GM12878 (cell line): ENCODE measurements at regions not wholly inside any gene's neighbourhood (a gene's known extent, or its start where the extent isn't known, plus 50 kb on each side); places are given as distances from the start of the nearest gene placed in this dataset.

Source experiments
- ATAC-seq: fragments of 200-7000 bp; cut with Tn5 transposase; 3 replicates; pipeline ENCODE4 v1.9.1; 2020; ENCODE audit warnings: mild to moderate bottlenecking, moderate library complexity
- BruUV-seq: library from RNA; stranded (reverse); fragments of 400-500 nt; replicated peaks from 2 replicates; lab custom pipeline; 2021; lab: Mats Ljungman, UMichigan
- CTCF ChIA-PET: fragments of 300-600 bp; sonication (Branson Sonifier 250); formaldehyde crosslinking; extraction: SDS; loops from one replicate; lab custom pipeline; 2021; ENCODE audit warnings: inconsistent platforms; lab: Yijun Ruan, JAX
- POLR2A ChIA-PET: fragments of 350-600 bp; formaldehyde crosslinking; extraction: SDS; loops from one replicate; lab custom pipeline; 2021; ENCODE audit warnings: inconsistent platforms; lab: Charles Lee
- RAD21 ChIA-PET: fragments of 300-600 bp; sonication (Branson Sonifier 250); formaldehyde crosslinking; loops from one replicate; lab custom pipeline; 2023; ENCODE audit warnings: antibody characterized with exemption; ENCODE audit not compliant: unreplicated experiment; lab: Charles Lee
- SMC1A ChIA-PET: fragments of 300-600 bp; sonication (Branson Sonifier 250); formaldehyde crosslinking; loops from one replicate; lab custom pipeline; 2023; ENCODE audit not compliant: unreplicated experiment, uncharacterized antibody; lab: Charles Lee
- DNase-seq: peaks from one replicate; pipeline ENCODE4 v3.0.0-alpha.2; 2011; ENCODE audit warnings: low read depth, low spot score
- FAIRE-seq: peaks from 3 replicates; lab custom pipeline; 2011; peaks lifted over from hg19 to GRCh38; lab: Jason Lieb, UNC
- H2AFZ ChIP-seq: 2 replicates; pipeline ENCODE4 v1.6.0; 2011; ENCODE audit warnings: low read depth, low read length, control low read depth; ENCODE audit not compliant: control insufficient read depth
- H3K27ac ChIP-seq: 2 replicates; pipeline ENCODE4 v1.5.1; 2011; ENCODE audit warnings: control low read depth; ENCODE audit not compliant: control insufficient read depth, insufficient read depth
- H3K27me3 ChIP-seq, 2 experiments: replicated peaks in 1 of 2; 2 replicates each; pipeline versions ENCODE4 v1.6.0 to v1.6.1; 2011; ENCODE audit warnings: low read length in 1 of 2; ENCODE audit not compliant: control insufficient read depth in 2 of 2, insufficient read depth in 2 of 2
- H3K36me3 ChIP-seq, 2 experiments: 2 replicates each; pipeline ENCODE4 v1.5.1; 2011; ENCODE audit warnings: low read length in 1 of 2; ENCODE audit not compliant: control insufficient read depth in 2 of 2, insufficient read depth in 2 of 2
- H3K4me1 ChIP-seq: 2 replicates; pipeline ENCODE4 v1.6.1; 2011; ENCODE audit warnings: mild to moderate bottlenecking, low read length, moderate library complexity, mixed read lengths; ENCODE audit not compliant: control insufficient read depth, insufficient read depth
- H3K4me2 ChIP-seq: 2 replicates; pipeline ENCODE4 v1.6.0; 2011; ENCODE audit warnings: control low read depth; ENCODE audit not compliant: control insufficient read depth, insufficient read depth
- H3K4me3 ChIP-seq: fragments of 200-600 bp; sonication (generic); 2 replicates; pipeline ENCODE4 v1.5.1; 2016
- H3K79me2 ChIP-seq: 2 replicates; pipeline ENCODE4 v1.6.0; 2011; ENCODE audit warnings: low read length; ENCODE audit not compliant: control insufficient read depth, insufficient read depth
- H3K9ac ChIP-seq: 2 replicates; pipeline ENCODE4 v1.8.0; 2011; ENCODE audit warnings: low read length, control low read depth, mixed read lengths; ENCODE audit not compliant: control insufficient read depth, insufficient read depth
- H3K9me3 ChIP-seq: replicated peaks from 3 replicates; pipeline ENCODE4 v1.5.1; 2011; ENCODE audit warnings: mild to moderate bottlenecking, low read length; ENCODE audit not compliant: control insufficient read depth, insufficient read depth
- H4K20me1 ChIP-seq: 2 replicates; pipeline ENCODE4 v1.6.0; 2011; ENCODE audit not compliant: control insufficient read depth, insufficient read depth
- ATF7 ChIP-seq: fragments of 450-650 bp; IDR thresholded peaks from 2 replicates; pipeline ENCODE4 v1.6.1; 2016; ENCODE audit warnings: low read depth, mild to moderate bottlenecking
- EGR1 ChIP-seq, 2 experiments: IDR thresholded peaks; 1 replicate in 1 of 2; 2 replicates in 1 of 2; pipeline ENCODE4 v1.6.1; 2011 to 2012; ENCODE audit warnings: low read depth in 2 of 2, low read length in 2 of 2, borderline replicate concordance in 1 of 2, mild to moderate bottlenecking in 1 of 2, moderate library complexity in 1 of 2
- MYC ChIP-seq: IDR thresholded peaks from 2 replicates; pipeline ENCODE4 v1.6.1; 2011; ENCODE audit warnings: mild to moderate bottlenecking, low read length, moderate library complexity, inconsistent platforms; ENCODE audit not compliant: insufficient read depth, insufficient replicate concordance, insufficient read length, severe bottlenecking
- NFIC ChIP-seq: IDR thresholded peaks from 2 replicates; pipeline ENCODE4 v1.6.1; 2012; ENCODE audit warnings: low read depth, mild to moderate bottlenecking, inconsistent platforms, low read length, moderate library complexity
- NR2C1 ChIP-seq: fragments of 450-650 bp; IDR thresholded peaks from 2 replicates; pipeline ENCODE4 v1.6.1; 2017; ENCODE audit warnings: antibody characterized with exemption, mild to moderate bottlenecking, moderate library complexity
- PML ChIP-seq: IDR thresholded peaks from 2 replicates; pipeline ENCODE4 v1.6.1; 2012; ENCODE audit warnings: low read length, inconsistent platforms
- RAD21 ChIP-seq: IDR thresholded peaks from 2 replicates; pipeline ENCODE4 v1.6.1; 2011; ENCODE audit warnings: mild to moderate bottlenecking, low read depth, low read length, moderate library complexity; ENCODE audit not compliant: insufficient read depth
- YY1 ChIP-seq: IDR thresholded peaks from 2 replicates; pipeline ENCODE4 v1.6.1; 2011; ENCODE audit warnings: low read depth, mild to moderate bottlenecking, low read length
- in situ Hi-C: fragments of 300-500 bp; cut with MboI; formaldehyde crosslinking; loops from 9 replicates; pipeline ENCODE4 v1.14.3; 2018; ENCODE audit warnings: mixed read lengths
- intact Hi-C: fragments of 100-400 bp; cut with micrococcal nuclease; formaldehyde crosslinking; loops from one replicate; pipeline ENCODE4 v1.14.2; 2022; ENCODE audit not compliant: unreplicated experiment
- TF ChIP-seq, protein P1 (sequence below): fragments of 450-650 bp; IDR thresholded peaks from 2 replicates; pipeline ENCODE4 v1.6.1; 2018; ENCODE audit warnings: mild to moderate bottlenecking, low read depth, moderate library complexity; ENCODE audit not compliant: partially characterized antibody
- TF ChIP-seq, protein P2 (sequence below): fragments of 450-650 bp; IDR thresholded peaks from 2 replicates; pipeline ENCODE4 v1.6.1; 2017; ENCODE audit warnings: mild to moderate bottlenecking

DNA sequence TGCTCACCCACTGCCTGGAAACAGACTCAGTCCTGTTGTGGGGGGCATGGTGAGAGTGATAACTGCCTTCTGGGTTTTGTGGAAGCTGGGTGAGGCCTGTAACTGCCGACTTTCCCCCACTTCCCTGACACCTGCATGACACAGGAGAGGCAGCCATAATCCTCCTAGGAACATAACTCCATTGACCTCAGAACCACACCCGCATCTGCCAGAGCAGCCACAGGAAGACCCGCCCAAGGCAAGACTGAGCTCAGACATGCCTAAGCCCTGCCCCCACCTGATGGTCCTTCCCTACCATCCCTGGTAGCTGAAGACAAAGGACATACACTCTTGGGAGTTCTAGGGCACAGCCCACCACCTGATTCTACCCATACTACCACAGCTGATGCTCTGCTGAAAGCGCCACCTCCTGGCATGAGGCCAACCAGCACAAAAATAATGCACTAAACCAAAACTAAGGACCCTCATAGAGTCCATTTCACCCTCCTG lies 326.7 kb downstream of the RBM26 start (continued):
- TF ChIP-seq, protein P1, sequence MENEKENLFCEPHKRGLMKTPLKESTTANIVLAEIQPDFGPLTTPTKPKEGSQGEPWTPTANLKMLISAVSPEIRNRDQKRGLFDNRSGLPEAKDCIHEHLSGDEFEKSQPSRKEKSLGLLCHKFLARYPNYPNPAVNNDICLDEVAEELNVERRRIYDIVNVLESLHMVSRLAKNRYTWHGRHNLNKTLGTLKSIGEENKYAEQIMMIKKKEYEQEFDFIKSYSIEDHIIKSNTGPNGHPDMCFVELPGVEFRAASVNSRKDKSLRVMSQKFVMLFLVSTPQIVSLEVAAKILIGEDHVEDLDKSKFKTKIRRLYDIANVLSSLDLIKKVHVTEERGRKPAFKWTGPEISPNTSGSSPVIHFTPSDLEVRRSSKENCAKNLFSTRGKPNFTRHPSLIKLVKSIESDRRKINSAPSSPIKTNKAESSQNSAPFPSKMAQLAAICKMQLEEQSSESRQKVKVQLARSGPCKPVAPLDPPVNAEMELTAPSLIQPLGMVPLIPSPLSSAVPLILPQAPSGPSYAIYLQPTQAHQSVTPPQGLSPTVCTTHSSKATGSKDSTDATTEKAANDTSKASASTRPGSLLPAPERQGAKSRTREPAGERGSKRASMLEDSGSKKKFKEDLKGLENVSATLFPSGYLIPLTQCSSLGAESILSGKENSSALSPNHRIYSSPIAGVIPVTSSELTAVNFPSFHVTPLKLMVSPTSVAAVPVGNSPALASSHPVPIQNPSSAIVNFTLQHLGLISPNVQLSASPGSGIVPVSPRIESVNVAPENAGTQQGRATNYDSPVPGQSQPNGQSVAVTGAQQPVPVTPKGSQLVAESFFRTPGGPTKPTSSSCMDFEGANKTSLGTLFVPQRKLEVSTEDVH = no peak
- TF ChIP-seq, protein P2, sequence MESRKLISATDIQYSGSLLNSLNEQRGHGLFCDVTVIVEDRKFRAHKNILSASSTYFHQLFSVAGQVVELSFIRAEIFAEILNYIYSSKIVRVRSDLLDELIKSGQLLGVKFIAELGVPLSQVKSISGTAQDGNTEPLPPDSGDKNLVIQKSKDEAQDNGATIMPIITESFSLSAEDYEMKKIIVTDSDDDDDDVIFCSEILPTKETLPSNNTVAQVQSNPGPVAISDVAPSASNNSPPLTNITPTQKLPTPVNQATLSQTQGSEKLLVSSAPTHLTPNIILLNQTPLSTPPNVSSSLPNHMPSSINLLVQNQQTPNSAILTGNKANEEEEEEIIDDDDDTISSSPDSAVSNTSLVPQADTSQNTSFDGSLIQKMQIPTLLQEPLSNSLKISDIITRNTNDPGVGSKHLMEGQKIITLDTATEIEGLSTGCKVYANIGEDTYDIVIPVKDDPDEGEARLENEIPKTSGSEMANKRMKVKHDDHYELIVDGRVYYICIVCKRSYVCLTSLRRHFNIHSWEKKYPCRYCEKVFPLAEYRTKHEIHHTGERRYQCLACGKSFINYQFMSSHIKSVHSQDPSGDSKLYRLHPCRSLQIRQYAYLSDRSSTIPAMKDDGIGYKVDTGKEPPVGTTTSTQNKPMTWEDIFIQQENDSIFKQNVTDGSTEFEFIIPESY = no peak
- no peak for TF ChIP-seq MYC
- TF ChIP-seq EGR1 (IDR thresholded peaks at IDR 0.05; ENCODE audit: borderline replicate concordance in 1 of 2, low read depth in 2 of 2, low read length in 2 of 2) = no peak
- TF ChIP-seq RAD21 = no peak
- TF ChIP-seq NR2C1 = no peak
- TF ChIP-seq, all 136 proteins: peak for 0

DNA sequence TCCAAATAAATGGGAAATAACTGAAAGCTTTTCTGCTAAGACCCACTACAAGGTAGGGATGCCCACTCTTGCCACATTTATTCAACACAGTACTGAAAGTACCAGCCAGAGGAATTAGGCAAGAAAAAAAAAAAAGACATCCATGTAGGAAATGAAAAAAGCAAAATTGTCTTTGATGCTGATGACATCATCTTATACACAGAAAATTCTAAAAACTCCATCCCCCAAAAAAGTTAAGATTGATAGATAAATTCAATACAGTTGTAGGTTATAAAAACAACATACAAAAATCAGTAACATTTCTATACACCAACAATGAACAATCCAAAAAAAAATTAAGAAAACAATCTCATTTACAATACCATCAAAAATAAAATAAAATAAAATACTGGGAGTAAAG lies 330.4 kb downstream of the RBM26 start:
- in situ Hi-C loops = no loop called here
- POLR2A ChIA-PET = no interaction called here
- Histone ChIP-seq H3K9ac (no peak overlapping the region), H2AFZ (no peak overlapping the region), H4K20me1 (no peaks in the 10 kb centered on the region), H3K27me3 (no peaks in the 10 kb centered on the region), H3K4me1 (peaks cover 3% of the 10 kb centered on the region; the same call in 1 of the 2 replicates), H3K27ac (no peak overlapping the region), H3K36me3 (no peaks in the 10 kb centered on the region), H3K4me2 (no peak overlapping the region), H3K9me3 (no peaks in the 10 kb centered on the region), H3K79me2 (no peaks in the 10 kb centered on the region), H3K4me3 (no peak overlapping the region)
- TF ChIP-seq ATF7 = peak; percentile 50
- TF ChIP-seq PML = no peak
- TF ChIP-seq NFIC = no peak
- TF ChIP-seq YY1 = no peak
- SMC1A ChIA-PET = no interaction called here
- FAIRE-seq (no peak), DNase-seq (no peak), ATAC-seq (no peak)
- intact Hi-C loops = no loop called here
- CTCF ChIA-PET = no interaction called here
- no TSS peak for BruUV-seq
- RAD21 ChIA-PET = interaction anchor here (0.7 kb wide), 1 partner anchor 118 kb away, joined by 3 read pairs; no protein-coding TSS in a partner anchor
